Calu3 (cell line): ENCODE measurements at regions not wholly inside any gene's neighbourhood (a gene's known extent, or its start where the extent isn't known, plus 50 kb on each side); places are given as distances from the start of the nearest gene placed in this dataset.

ENCODE experiments used
- BruUV-seq: library from RNA; stranded (reverse); fragments of 400-500 nt; replicated peaks from 2 replicates; lab custom pipeline; 2021; lab: Mats Ljungman, UMichigan
- CTCF ChIA-PET: fragments of 300-600 bp; sonication (Branson Sonifier 250); formaldehyde crosslinking; loops from one replicate; lab custom pipeline; 2022; ENCODE audit warnings: antibody characterized with exemption; lab: Charles Lee
- DNase-seq: peaks from one replicate; pipeline ENCODE4 v3.0.0; 2022
- H3K27ac Mint-ChIP-seq: one replicate; pipeline ENCODE4 v1.8.0; 2022; ENCODE audit warnings: mixed read lengths; ENCODE audit not compliant: unreplicated experiment
- H3K27me3 Mint-ChIP-seq: one replicate; pipeline ENCODE4 v1.8.0; 2022; ENCODE audit warnings: mixed read lengths; ENCODE audit not compliant: unreplicated experiment
- H3K36me3 Mint-ChIP-seq: one replicate; pipeline ENCODE4 v1.8.0; 2022; ENCODE audit warnings: mild to moderate bottlenecking, moderate library complexity, mixed read lengths; ENCODE audit not compliant: insufficient read depth, unreplicated experiment
- H3K4me1 Mint-ChIP-seq: one replicate; pipeline ENCODE4 v1.8.0; 2022; ENCODE audit warnings: mild to moderate bottlenecking, low read depth, mixed read lengths; ENCODE audit not compliant: unreplicated experiment
- H3K4me3 Mint-ChIP-seq: one replicate; pipeline ENCODE4 v1.8.0; 2022; ENCODE audit warnings: mild to moderate bottlenecking, low read depth, moderate library complexity, mixed read lengths; ENCODE audit not compliant: unreplicated experiment
- H3K9me3 Mint-ChIP-seq: one replicate; pipeline ENCODE4 v1.8.0; 2022; ENCODE audit warnings: low read depth, mixed read lengths; ENCODE audit not compliant: unreplicated experiment
- CTCF ChIP-seq: fragments of 200-600 bp; IDR thresholded peaks from one replicate; pipeline ENCODE4 v1.8.0; 2022; ENCODE audit warnings: antibody characterized with exemption; ENCODE audit not compliant: unreplicated experiment
- intact Hi-C: fragments of 100-400 bp; cut with micrococcal nuclease; formaldehyde crosslinking; loops from one replicate; pipeline ENCODE4 v1.10.0; 2022; ENCODE audit not compliant: unreplicated experiment

DNA sequence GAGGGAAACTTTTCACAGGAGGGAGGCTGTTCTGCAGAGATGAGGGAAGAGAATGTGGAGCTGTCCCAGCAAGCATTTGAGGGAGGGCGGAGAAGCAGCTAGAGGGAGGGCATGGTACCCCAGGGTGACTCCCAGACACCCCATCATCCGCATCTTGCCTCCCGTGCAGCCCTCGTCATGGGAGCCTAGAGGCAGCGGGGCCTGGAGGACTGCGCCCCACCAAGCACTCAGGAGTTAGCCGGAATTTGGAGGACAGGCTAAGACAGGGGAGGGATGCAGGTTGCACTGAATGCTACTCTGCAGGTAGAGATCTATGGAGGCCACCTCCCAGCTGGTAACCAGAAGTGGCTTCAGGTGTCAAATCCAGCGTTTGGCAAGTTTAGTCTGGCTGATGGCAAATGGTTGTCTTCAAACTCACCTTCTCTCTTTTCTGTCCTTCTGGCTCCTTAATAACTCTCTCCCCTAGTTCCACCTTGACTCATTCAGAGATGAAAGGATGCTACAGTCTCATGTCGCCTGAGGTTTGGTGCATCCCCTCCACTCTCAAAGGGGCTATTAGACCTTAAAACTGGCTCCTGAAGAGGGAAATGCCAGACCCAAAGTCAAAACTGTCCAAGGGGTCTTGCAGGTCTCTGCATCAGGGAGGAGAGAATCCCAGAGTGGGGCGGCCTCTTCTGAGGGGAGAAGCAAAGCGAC is 155.9 kb upstream of the TLE3 start:
- Mint-ChIP-seq H3K4me1 (peaks cover 3% of the 10 kb centered on the region), H3K9me3 (no peaks in the 10 kb centered on the region), H3K4me3 (no peak overlapping the region), H3K27ac (no peak overlapping the region), H3K36me3 (no peaks in the 10 kb centered on the region), H3K27me3 (peaks cover 47% of the 10 kb centered on the region)
- no peak for TF ChIP-seq CTCF
- intact Hi-C loops, result loop anchor here (5.0 kb wide), 1 partner anchor 776 kb away; no protein-coding TSS in a partner anchor
- CTCF ChIA-PET, result no interaction called here
- DNase-seq, result no peak
- no TSS peak for BruUV-seq

- Mint-ChIP-seq H3K36me3 (no peaks in the 10 kb centered on the region), H3K9me3 (no peaks in the 10 kb centered on the region), H3K4me1 (peaks cover 9% of the 10 kb centered on the region), H3K27ac (no peak overlapping the region), H3K27me3 (peaks cover 47% of the 10 kb centered on the region), H3K4me3 (no peak overlapping the region)
- intact Hi-C loops, result loop anchor here (5.0 kb wide), 1 partner anchor 776 kb away; no protein-coding TSS in a partner anchor
- no peak for DNase-seq
- BruUV-seq, result no TSS peak
- TF ChIP-seq CTCF, result no peak
- CTCF ChIA-PET, result no interaction called here
These were observed 155.2 kb upstream of the TLE3 start for GRCh38 chr15:70252951-70253320.

DNA sequence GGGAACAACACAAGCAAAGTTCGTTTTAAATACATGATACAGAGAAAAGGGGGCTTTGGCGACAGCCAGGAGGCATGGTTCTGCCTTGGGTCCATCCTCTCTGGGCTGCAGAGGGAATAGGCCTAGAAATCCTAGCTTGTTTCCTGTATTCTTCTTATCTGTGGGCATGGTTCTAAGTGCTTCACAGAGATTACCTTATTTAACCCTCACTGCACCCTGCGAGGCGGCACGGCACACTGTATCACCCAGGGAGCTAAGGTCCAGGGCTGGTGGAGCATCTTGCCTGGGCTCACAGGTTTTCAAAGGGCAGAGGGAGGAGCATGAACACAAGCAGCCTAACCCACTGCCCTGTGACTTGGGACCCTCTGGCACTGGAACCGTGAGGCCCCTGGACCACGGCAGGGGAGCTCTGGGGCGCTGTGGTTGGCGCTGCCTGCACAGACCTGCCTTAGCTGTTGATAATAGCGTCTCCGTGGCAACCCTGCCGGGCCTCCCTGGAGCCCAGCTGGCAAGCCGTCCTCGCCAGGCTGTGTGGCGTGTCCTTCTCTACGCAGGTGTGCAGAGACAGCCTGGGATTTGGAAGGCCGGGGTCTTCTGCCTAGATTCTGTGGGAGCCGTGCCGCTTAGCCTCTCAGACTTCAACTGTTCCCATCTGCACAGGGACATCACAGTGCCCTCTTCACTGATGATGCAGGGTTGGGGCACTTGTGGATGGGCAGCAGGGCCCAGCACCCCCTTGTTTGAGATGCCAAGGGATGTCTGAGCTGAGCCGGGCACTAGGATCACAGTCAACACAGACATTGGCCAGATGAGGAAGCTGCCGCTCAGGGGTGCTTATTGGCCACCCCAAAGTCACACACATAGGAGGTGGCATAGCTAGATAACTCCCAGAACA is 154.6 kb upstream of the TLE3 start:
- DNase-seq, result no peak
- Mint-ChIP-seq H3K9me3 (no peaks in the 10 kb centered on the region), H3K4me3 (no peak overlapping the region), H3K36me3 (no peaks in the 10 kb centered on the region), H3K27ac (no peak overlapping the region), H3K4me1 (peaks cover 9% of the 10 kb centered on the region), H3K27me3 (peaks cover 44% of the 10 kb centered on the region)
- BruUV-seq, result no TSS peak
- intact Hi-C loops, result loop anchor here (5.0 kb wide), 1 partner anchor 775 kb away; no protein-coding TSS in a partner anchor
- CTCF ChIA-PET, result no interaction called here
- no peak for TF ChIP-seq CTCF

DNA sequence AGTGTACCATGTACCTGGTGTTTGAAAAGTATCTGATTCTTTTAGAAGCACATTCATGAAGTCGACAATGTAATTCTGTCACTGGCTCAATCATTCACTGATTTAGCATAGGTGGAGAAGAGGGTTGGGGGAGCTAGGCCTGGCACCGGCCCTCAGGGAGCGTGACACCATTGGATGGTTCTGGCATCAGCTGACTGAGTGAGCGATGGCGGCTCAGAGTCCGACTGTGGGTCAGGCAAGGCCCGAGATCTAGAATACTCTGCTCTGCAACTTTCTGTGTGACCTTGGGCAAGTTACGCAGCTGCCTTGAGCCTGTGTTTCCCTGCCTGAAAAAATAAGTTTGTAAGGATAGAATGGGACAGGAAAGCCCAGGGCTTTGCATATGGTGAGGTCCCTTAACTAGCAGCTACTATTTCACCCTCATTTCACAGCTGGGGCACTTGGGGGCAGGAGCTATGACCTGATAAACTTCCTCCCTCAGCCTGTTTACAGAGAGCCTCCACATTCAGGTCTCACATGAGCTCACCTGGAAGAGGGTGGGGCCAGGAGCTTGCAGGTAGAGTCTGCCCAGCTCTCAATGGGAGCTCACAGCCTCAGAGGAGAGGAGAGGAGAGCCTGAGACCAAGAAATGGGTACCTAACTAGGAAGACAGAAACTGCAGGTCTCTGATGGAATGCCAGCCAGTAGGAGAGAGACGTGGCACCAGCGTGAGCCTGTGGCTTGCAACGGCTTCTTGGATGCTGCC is 153.7 kb upstream of the TLE3 start:
- no peak for TF ChIP-seq CTCF
- Mint-ChIP-seq H3K4me3 (no peak overlapping the region), H3K27ac (no peak overlapping the region), H3K9me3 (no peaks in the 10 kb centered on the region), H3K4me1 (peaks cover 11% of the 10 kb centered on the region), H3K27me3 (peaks cover 35% of the 10 kb centered on the region), H3K36me3 (no peaks in the 10 kb centered on the region)
- CTCF ChIA-PET, result no interaction called here
- intact Hi-C loops, result loop anchor here (5.0 kb wide), 1 partner anchor 774 kb away; no protein-coding TSS in a partner anchor
- DNase-seq, result no peak
- BruUV-seq, result no TSS peak
